ENCODE measurements at regions not wholly inside any gene's neighbourhood (a gene's known extent, or its start where the extent isn't known, plus 50 kb on each side); places are given as distances from the start of the nearest gene placed in this dataset.

GRCh38 chr7:424961-425793 is 94.5 kb downstream of the PDGFA start:
- H3K9me3 ChIP-seq = no peaks in the 10 kb centered on the region
- peaks cover 0 to 29% (median 0%) of the 10 kb centered on the region in 4 donors for H3K27me3 ChIP-seq
- no peak overlapping the region for H3K4me3 ChIP-seq
- TF ChIP-seq POLR2A (IDR thresholded peaks at IDR 0.05) (no peak), CTCF (IDR thresholded peaks at IDR 0.05) (no peak)
- intact Hi-C loops (cut with DNase I) = no loop called here
- no peaks in the 10 kb centered on the region for H3K36me3 ChIP-seq
- no peak for DNase-seq
- peak overlapping the region in 2 of 4 donors; percentile 36 to 52 for H3K27ac ChIP-seq
- peaks cover 0 to 21% (median 8%) of the 10 kb centered on the region in 3 donors for H3K4me1 ChIP-seq
- 0 to 73% methylated on average over 1 to 17 of the region's 46 CpGs for WGBS, 2 donors

DNA sequence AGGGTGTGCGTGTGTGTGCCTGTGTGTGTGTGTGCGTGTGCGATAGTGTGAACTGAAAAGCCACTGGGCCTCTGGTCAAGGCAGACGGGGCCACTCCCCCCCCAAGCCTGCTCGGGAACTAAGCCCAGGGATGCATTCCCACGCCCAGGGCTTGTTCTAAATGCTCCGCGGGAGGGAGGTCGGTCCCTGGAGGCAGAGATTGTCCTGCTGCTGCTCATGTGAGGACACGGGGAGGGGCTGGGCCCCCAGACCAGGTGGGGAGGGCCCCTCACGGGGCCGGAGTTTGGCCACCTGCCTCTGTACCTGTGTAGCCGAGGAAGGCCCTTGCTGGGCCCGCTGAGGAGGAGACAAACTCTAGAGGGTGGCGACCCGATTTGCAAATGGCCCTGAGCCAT is 93.9 kb downstream of the PDGFA start:
- DNase-seq = no peak
- Histone ChIP-seq H3K36me3 (no peaks in the 10 kb centered on the region), H3K27ac (peak overlapping the region in 3 of 4 donors; percentile 36 to 52 (median 42)), H3K9me3 (no peaks in the 10 kb centered on the region), H3K4me3 (no peak overlapping the region), H3K27me3 (peaks cover 0 to 29% (median 0%) of the 10 kb centered on the region in 4 donors), H3K4me1 (peaks cover 0 to 21% (median 8%) of the 10 kb centered on the region in 3 donors)
- 25 to 53% methylated on average over 2 to 10 of the region's 16 CpGs for WGBS, 2 donors
- intact Hi-C loops (cut with DNase I) = no loop called here
- no peak for TF ChIP-seq POLR2A (IDR thresholded peaks at IDR 0.05)
- no peak for TF ChIP-seq CTCF (IDR thresholded peaks at IDR 0.05)

GRCh38 chr7:426510-426909 is 93.1 kb downstream of the PDGFA start:
- H3K4me3 ChIP-seq = no peak overlapping the region
- 54 to 82% methylated on average over 4 to 6 of the region's 12 CpGs for WGBS, 2 donors

GRCh38 chr7:427506-428103 is 92.0 kb downstream of the PDGFA start:
- Histone ChIP-seq H3K4me1 (peaks cover 0 to 26% (median 8%) of the 10 kb centered on the region in 3 donors), H3K36me3 (no peaks in the 10 kb centered on the region), H3K27me3 (peaks cover 0 to 29% (median 0%) of the 10 kb centered on the region in 4 donors), H3K27ac (no peak overlapping the region), H3K4me3 (no peak overlapping the region), H3K9me3 (no peaks in the 10 kb centered on the region)
- WGBS, 2 donors = 87 to 89% methylated on average over 17 of the region's 18 CpGs
- intact Hi-C loops (cut with DNase I) = no loop called here
- TF ChIP-seq CTCF (IDR thresholded peaks at IDR 0.05) (no peak), POLR2A (IDR thresholded peaks at IDR 0.05) (no peak)
- DNase-seq = no peak

More at GRCh38 chr7:426510-426909, 93.1 kb downstream of the PDGFA start:
- intact Hi-C loops (cut with DNase I) = no loop called here
- H3K27me3 ChIP-seq = peaks cover 0 to 29% (median 0%) of the 10 kb centered on the region in 4 donors
- H3K9me3 ChIP-seq = no peaks in the 10 kb centered on the region
- H3K36me3 ChIP-seq = no peaks in the 10 kb centered on the region
- no peak overlapping the region for H3K27ac ChIP-seq
- H3K4me1 ChIP-seq = peaks cover 0 to 21% (median 8%) of the 10 kb centered on the region in 3 donors
- no peak for TF ChIP-seq CTCF (IDR thresholded peaks at IDR 0.05)
- TF ChIP-seq POLR2A (IDR thresholded peaks at IDR 0.05) = no peak
- no peak for DNase-seq

DNA sequence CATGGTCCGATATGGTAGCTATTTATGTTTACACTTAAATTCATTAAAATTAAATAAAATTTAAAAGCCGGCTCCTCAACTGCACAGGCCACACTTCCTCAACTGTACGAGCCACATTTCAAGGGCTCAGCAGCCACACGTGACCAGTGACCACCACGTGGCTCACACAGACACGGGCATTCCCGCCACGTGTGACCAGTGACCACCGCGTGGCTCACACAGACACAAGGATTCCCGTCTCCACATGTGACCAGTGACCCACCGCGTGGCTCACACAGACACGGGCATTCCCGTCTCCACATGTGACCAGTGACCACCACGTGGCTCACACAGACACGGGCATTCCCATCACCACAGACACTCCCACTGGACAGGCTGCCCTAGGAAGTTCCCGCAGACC is 91.3 kb downstream of the PDGFA start:
- WGBS, 2 donors = 92 to 93% methylated on average over 15 to 18 of the region's 18 CpGs
- no peak for TF ChIP-seq CTCF (IDR thresholded peaks at IDR 0.05)
- TF ChIP-seq POLR2A (IDR thresholded peaks at IDR 0.05) = no peak
- no peak overlapping the region for H3K27ac ChIP-seq
- H3K27me3 ChIP-seq = peaks cover 0 to 32% (median 0%) of the 10 kb centered on the region in 4 donors
- H3K4me3 ChIP-seq = no peak overlapping the region
- peaks cover 0 to 26% (median 8%) of the 10 kb centered on the region in 3 donors for H3K4me1 ChIP-seq
- no peak for DNase-seq
- H3K36me3 ChIP-seq = no peaks in the 10 kb centered on the region
- no peaks in the 10 kb centered on the region for H3K9me3 ChIP-seq
- intact Hi-C loops (cut with DNase I) = no loop called here
